Kidney (tissue), 13 donors: ENCODE measurements at regions not wholly inside any gene's neighbourhood (a gene's known extent, or its start where the extent isn't known, plus 50 kb on each side); places are given as distances from the start of the nearest gene placed in this dataset.

Source experiments
- DNase-seq, 5 donors: peaks; one replicate each; pipeline ENCODE4 v3.0.0-alpha.2; 2013 to 2020
- FAIRE-seq: peaks from 2 replicates; lab custom pipeline; 2012; peaks lifted over from hg19 to GRCh38; lab: Jason Lieb, UNC
- H3K27ac ChIP-seq, 2 donors: one replicate each; pipeline ENCODE4 v1.7.0; 2013; ENCODE audit warnings: low read depth in 2 of 2, low read length in 2 of 2, inconsistent platforms in 1 of 2
- H3K27me3 ChIP-seq: one replicate; pipeline ENCODE4 v1.7.1; 2013; ENCODE audit warnings: low read length, inconsistent platforms; ENCODE audit not compliant: control insufficient read depth, insufficient read depth
- H3K36me3 ChIP-seq, 3 donors: one replicate each; pipeline versions ENCODE4 v1.7.0 to v1.7.1; 2013; ENCODE audit warnings: low read length in 3 of 3, control low read depth in 1 of 3, inconsistent platforms in 1 of 3; ENCODE audit not compliant: insufficient read depth in 3 of 3, control insufficient read depth in 2 of 3
- H3K4me1 ChIP-seq, 3 donors: one replicate each; pipeline versions ENCODE4 v1.7.0 to v1.7.1; 2013; ENCODE audit warnings: low read length in 3 of 3, inconsistent platforms in 1 of 3, low read depth in 1 of 3; ENCODE audit not compliant: control insufficient read depth in 2 of 3, insufficient read depth in 2 of 3
- H3K4me3 ChIP-seq, 3 donors: one replicate each; pipeline versions ENCODE4 v1.7.0 to v1.8.1; 2013; ENCODE audit warnings: low read length in 3 of 3, control low read depth in 1 of 3, inconsistent platforms in 1 of 3
- H3K9ac ChIP-seq, 3 donors: one replicate each; pipeline versions ENCODE4 v1.7.0 to v1.7.1; 2013; ENCODE audit warnings: low read length in 3 of 3, control low read depth in 1 of 3, inconsistent platforms in 1 of 3
- H3K9me3 ChIP-seq, 3 donors: one replicate each; pipeline versions ENCODE4 v1.7.0 to v1.7.1; 2013; ENCODE audit warnings: low read length in 3 of 3, control low read depth in 1 of 3, inconsistent platforms in 1 of 3; ENCODE audit not compliant: control insufficient read depth in 2 of 3, insufficient read depth in 1 of 3
- CTCF ChIP-seq: IDR thresholded peaks from 3 replicates; pipeline ENCODE4 v1.5.1; 2012; ENCODE audit warnings: mild to moderate bottlenecking, moderate library complexity, borderline replicate concordance; ENCODE audit not compliant: insufficient read depth; ENCODE audit errors: extremely low read depth
- intact Hi-C: fragments of 100-400 bp; cut with DNase I; formaldehyde crosslinking; loops from one replicate; pipeline ENCODE4 v1.11.1; 2022
- donor health status: control.
- donor health status: control.
- donor health status: control.
- donor health status: control.
- donor health status: control.
- donor health status: DM: yes; HTN: yes; CAD: no.
- donor health status: Normal renal cell carcinoma (clear cell type).

GRCh38 chr11:69869311-69869939 lies 50.2 kb upstream of the FGF3 start:
- DNase-seq (peak in 2 of 5 donors; percentile 43 to 48), FAIRE-seq (no peak)
- Histone ChIP-seq H3K36me3 (no peaks in the 10 kb centered on the region), H3K27ac (no peak overlapping the region), H3K9ac (no peak overlapping the region), H3K4me1 (no peaks in the 10 kb centered on the region), H3K4me3 (no peak overlapping the region), H3K27me3 (no peaks in the 10 kb centered on the region), H3K9me3 (no peaks in the 10 kb centered on the region)
- no peak for TF ChIP-seq CTCF
- intact Hi-C loops: no loop called here

GRCh38 chr11:69870766-69871165 lies 51.5 kb upstream of the FGF3 start:
- intact Hi-C loops: no loop called here
- DNase-seq: no peak

GRCh38 chr11:69873166-69874077 lies 54.2 kb upstream of the FGF3 start:
- Histone ChIP-seq H3K36me3 (no peaks in the 10 kb centered on the region), H3K9ac (no peak overlapping the region), H3K9me3 (no peaks in the 10 kb centered on the region), H3K27me3 (no peaks in the 10 kb centered on the region), H3K4me3 (no peak overlapping the region), H3K27ac (no peak overlapping the region), H3K4me1 (peaks cover 0 to 2% (median 0%) of the 10 kb centered on the region in 3 donors)
- FAIRE-seq (no peak), DNase-seq (no peak)
- intact Hi-C loops: no loop called here
- TF ChIP-seq CTCF: no peak

More at GRCh38 chr11:69870766-69871165, 51.5 kb upstream of the FGF3 start:
- no peak overlapping the region for H3K27ac ChIP-seq
- no peak for TF ChIP-seq CTCF
- H3K4me1 ChIP-seq: peaks cover 0 to 2% (median 0%) of the 10 kb centered on the region in 3 donors
- H3K9me3 ChIP-seq: no peaks in the 10 kb centered on the region
- H3K27me3 ChIP-seq: no peaks in the 10 kb centered on the region
- no peaks in the 10 kb centered on the region for H3K36me3 ChIP-seq
- H3K9ac ChIP-seq: no peak overlapping the region
- H3K4me3 ChIP-seq: no peak overlapping the region
- no peak for FAIRE-seq
